ENCODE measurements at regions not wholly inside any gene's neighbourhood (a gene's known extent, or its start where the extent isn't known, plus 50 kb on each side); places are given as distances from the start of the nearest gene placed in this dataset.
"Not testable (repeated sequence)": the region's sequence is repeated elsewhere in the genome, so short reads cannot be mapped to it uniquely, and the experiment has no call there.

DNA sequence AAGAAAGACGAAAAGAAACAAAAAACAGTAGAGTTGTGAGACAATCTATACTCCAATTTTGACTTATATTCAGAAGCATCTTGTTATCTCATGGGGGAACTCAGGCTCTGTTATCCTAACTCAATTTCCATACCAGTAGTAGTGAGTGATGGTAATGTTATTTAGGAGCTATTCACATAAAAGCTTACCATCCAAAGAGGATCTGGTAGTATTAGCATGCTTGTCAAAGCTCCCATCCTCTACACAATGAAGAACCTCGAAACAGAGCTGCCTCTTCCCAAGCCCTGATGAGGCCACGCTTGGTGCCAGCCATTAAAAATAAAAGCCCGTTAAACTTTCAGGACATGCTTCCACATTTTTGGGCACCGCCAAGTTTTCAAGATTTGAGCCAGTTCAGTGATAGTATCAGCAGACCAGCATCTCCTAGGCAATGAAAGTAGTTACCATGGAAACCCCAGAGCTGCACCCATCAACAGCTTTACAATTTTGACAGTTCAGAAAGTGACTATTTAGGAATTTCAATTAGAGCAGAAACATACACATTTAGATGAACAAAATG, 173.3 kb downstream of the CD83 start:
- no peak for DNase-seq (ENCODE audit: low read depth, low spot score)

GRCh38 chr6:14291331-14291730, 173.8 kb downstream of the CD83 start:
- DNase-seq (ENCODE audit: low read depth, low spot score): no peak

DNA sequence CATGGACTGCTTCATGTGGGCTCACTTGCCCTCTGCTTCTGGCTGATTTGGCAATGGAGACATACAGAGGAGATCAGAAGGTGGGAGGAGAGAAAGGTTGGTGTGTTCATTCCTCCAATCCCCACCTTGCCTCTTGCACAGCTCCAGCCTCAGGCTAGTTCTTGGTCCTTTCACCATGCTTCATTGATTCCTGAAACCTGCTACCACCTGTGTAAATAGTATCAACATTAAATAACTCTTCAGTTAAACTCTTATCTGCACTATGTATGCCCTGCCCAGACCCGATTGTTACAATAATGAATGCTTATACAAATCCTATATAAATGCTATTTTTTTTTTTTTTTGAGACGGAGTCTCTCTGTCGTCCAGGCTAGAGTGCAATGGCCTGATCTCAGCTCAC, 174.5 kb downstream of the CD83 start:
- DNase-seq (ENCODE audit: low read depth, low spot score): no peak

- DNase-seq (ENCODE audit: low read depth, low spot score): no peak
These were observed 176.8 kb downstream of the CD83 start for GRCh38 chr6:14294270-14294951.

GRCh38 chr6:14296698-14297097, 179.1 kb downstream of the CD83 start:
- DNase-seq (ENCODE audit: low read depth, low spot score): not testable (repeated sequence)

GRCh38 chr6:14297118-14297517, 179.5 kb downstream of the CD83 start:
- DNase-seq (ENCODE audit: low read depth, low spot score): not testable (repeated sequence)

DNA sequence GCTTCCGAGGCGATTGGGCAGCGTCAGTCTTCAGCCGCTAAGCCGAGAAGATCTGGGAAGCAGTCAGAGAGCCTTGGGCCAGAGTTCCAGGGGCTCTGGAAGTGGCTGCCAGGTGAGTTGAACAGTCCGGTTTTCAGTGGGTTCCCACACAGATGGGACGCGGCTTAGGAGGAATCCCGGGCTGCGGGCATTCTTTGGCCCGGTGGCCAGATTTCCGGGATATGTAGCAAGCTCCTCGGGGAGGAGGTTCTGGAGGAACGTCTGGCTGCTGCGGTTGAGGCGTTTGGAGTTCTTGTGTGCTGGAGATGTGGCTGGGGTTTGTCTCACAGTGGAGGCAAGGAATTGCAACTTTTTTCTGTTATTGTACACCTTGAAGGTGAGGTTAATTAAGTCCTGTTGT, 182.6 kb downstream of the CD83 start:
- not testable (repeated sequence) for DNase-seq (ENCODE audit: low read depth, low spot score)

DNA sequence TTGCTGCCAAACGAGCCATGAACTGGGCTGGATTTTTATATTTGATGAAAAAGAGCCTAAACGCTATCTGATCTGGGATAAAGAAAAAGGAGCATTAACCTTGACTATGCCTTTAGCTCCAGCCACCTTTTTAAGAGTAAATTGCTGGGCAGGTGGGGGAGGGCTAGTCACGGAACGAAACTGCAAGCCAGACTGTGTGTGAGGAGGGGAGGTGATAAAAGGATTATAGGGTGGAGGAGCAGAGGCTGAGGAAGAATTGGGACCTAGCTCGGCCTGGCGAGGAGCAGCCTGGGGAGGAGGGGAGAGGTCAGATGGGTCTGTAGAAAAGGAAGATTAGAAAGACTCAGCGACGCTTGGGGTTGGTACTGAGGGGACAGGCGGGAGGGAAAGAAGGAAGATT, 183.1 kb downstream of the CD83 start:
- DNase-seq (ENCODE audit: low read depth, low spot score): not testable (repeated sequence)

- not testable (repeated sequence) for DNase-seq (ENCODE audit: low read depth, low spot score)
These were observed 183.9 kb downstream of the CD83 start for GRCh38 chr6:14301477-14301876.

- no peak for DNase-seq (ENCODE audit: low read depth, low spot score)
These were observed 187.6 kb downstream of the CD83 start for GRCh38 chr6:14305131-14305530.

GRCh38 chr6:14305624-14306023, 188.1 kb downstream of the CD83 start:
- DNase-seq (ENCODE audit: low read depth, low spot score): no peak

- DNase-seq (ENCODE audit: low read depth, low spot score): no peak
These were observed 188.8 kb downstream of the CD83 start for GRCh38 chr6:14306151-14306906.

DNA sequence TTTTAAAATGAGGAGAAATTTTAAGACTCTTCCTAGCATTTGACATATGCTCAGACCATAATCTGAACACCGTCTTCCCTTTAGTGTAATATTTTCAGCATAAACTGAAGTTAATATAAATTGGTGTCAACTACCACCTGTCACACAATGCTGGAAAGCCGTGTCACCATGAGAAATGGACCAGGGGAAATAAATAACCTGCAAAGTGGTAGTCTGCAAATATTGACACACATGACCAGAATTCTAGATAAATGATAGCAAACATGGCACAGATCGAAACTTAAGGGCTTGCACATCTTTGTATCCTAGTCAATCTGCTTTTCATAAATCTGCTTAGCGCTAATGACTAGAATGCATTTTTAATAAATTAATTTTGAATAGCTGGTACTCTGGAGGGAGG, 191.9 kb downstream of the CD83 start:
- DNase-seq (ENCODE audit: low read depth, low spot score): no peak

- no peak for DNase-seq (ENCODE audit: low read depth, low spot score)
These were observed 192.4 kb downstream of the CD83 start for GRCh38 chr6:14309951-14310445.

DNA sequence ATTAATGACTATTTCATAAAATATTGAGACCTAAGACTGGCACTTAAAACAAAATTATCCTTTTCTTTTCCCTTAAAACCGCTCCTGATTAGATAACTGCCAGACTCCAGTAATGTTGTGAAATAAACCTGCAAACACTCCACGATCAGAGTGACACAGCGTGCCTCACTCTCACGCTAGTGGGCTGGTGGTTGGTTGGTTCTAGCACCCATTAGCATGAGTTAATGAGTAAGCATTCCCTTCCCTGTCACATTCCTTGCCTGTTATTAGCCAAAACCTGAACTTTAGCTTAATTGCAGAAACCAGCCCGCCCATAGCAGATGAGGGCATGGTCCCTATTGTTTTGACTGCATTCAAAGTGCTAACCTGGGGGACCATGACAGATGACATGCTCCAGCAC, 193.4 kb downstream of the CD83 start:
- no peak for DNase-seq (ENCODE audit: low read depth, low spot score)

DNA sequence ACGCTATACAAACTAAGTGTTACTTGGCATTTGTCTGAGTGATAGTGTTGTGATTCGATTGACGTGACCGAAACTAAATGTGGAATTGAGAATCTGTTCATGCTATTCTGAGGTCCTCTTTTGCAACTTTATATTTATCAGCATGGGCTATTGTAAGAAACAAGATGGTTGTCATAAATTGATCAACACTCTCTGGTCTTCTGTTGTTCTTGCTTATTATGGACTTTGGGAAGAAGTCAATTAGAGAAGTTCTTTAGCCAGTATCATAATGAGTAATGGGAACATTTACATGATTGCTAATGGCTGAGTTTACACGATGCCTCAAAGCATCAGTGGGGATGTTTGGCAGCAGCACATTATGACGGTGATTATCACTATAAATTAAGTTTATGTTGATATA, 195.0 kb downstream of the CD83 start:
- no peak for DNase-seq (ENCODE audit: low read depth, low spot score)

DNA sequence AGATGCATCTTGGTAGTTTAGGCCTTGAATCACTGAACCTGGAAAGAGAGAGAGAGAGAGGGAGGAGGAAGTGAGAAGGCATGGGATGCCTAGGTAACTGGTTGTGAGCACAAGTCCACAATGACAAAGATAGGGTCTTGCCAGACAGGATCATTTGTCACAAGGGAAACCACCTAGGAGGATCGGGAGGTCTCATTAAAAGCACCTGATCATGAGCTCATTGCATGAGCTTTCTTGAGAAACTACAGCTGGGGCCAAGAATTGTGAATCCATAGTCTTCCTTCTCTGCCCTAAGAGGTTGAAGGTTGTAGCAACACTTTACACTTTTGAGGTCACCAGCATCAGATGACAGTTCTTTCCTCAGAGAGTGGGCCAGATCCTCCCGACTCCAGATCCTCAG, 195.7 kb downstream of the CD83 start:
- no peak for DNase-seq (ENCODE audit: low read depth, low spot score)

GRCh38 chr6:14315353-14315752, 197.8 kb downstream of the CD83 start:
- no peak for DNase-seq (ENCODE audit: low read depth, low spot score)

DNA sequence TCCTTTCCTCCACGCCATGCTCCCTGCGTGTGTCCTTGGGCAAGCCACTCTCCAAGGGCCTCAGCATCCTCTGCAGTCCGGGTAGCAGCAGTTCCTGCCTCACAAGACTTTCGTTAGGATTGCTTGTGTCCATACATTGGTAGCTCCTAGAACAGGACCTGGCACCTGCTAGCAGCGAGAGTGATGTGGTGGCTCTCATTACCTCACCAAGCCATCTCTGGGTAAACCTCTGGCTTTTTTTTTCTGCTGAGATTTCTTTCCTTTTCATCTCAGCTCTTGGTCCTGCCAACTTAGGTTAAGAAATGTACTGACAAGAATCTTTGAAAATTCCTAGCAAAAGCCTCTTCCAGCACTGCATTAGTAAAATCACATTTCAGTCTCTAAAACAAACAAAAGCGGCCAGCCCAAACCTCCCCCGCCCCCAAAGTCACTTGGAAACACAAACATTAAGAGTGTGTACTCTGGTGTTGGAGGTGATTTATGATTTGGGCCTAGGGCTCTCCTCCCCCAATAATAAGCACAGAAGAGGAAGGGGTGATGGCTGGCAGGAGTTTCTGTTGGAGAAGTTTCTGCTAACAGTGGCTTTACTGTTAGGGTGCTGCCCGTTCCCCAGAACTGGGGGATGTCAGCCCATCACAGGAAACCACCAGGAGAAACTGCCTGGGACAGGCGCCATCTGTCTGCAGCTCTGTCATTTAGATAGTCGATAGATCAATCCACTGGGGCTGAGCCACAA, 199.2 kb downstream of the CD83 start:
- DNase-seq (ENCODE audit: low read depth, low spot score): no peak

- no peak for DNase-seq (ENCODE audit: low read depth, low spot score)
These were observed 199.9 kb downstream of the CD83 start for GRCh38 chr6:14317387-14317970.

GRCh38 chr6:14320332-14320731, 202.8 kb downstream of the CD83 start:
- no peak for DNase-seq (ENCODE audit: low read depth, low spot score)

Measured in pulmonary artery endothelial cell (primary cell).